NCI-H226 (cell line): ENCODE measurements at regions not wholly inside any gene's neighbourhood (a gene's known extent, or its start where the extent isn't known, plus 50 kb on each side); places are given as distances from the start of the nearest gene placed in this dataset.
A peak's percentile ranks its signal among the peaks of the same experiment; 100 is the strongest.
"Not testable (repeated sequence)": the region's sequence is repeated elsewhere in the genome, so short reads cannot be mapped to it uniquely, and the experiment has no call there.

Experiments
- DNase-seq: peaks from one replicate; pipeline ENCODE4 v3.0.0-alpha.2; 2015

GRCh38 chr1:85520826-85521820, 56.2 kb upstream of the DDAH1 start:
- DNase-seq, result peak; percentile 50

GRCh38 chr1:85522458-85522857, 57.5 kb upstream of the DDAH1 start:
- DNase-seq, result not testable (repeated sequence)

DNA sequence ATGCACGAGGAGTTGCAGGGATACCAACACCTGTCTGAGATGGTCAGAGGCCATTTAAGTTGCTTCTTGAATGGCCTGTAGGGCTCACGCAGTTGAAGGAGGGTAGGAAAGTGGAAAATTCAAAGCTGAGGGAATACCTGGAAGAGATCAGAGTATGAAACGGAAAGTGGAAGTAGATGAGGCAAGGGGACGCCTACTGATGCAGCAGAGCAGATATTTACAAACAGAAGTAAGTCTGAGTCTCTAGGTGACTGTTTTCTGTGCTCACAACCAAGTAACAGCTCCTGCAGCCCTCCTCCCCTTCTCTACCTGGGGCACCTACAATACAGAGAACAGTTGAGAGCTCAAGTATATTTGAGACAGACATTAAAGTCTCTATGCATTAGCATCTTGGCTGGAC, 57.5 kb upstream of the CCN1 start:
- not testable (repeated sequence) for DNase-seq

- DNase-seq, result not testable (repeated sequence)
These were observed 56.2 kb upstream of the CCN1 start for GRCh38 chr1:85524281-85524886.

GRCh38 chr1:85525591-85525991, 55.0 kb upstream of the CCN1 start:
- not testable (repeated sequence) for DNase-seq

- DNase-seq, result not testable (repeated sequence)
These were observed 54.3 kb upstream of the CCN1 start for GRCh38 chr1:85526216-85526615.

GRCh38 chr1:85527145-85527544, 53.4 kb upstream of the CCN1 start:
- peak; percentile 95 for DNase-seq
